GM19455 (cell line): ENCODE measurements at regions not wholly inside any gene's neighbourhood (a gene's known extent, or its start where the extent isn't known, plus 50 kb on each side); places are given as distances from the start of the nearest gene placed in this dataset.
"Not testable (repeated sequence)": the region's sequence is repeated elsewhere in the genome, so short reads cannot be mapped to it uniquely, and the experiment has no call there.

Experiments used
- ATAC-seq: cut with Tn5 transposase; IDR thresholded peaks from one replicate; pipeline ENCODE4 v1.9.1; 2021; ENCODE audit not compliant: unreplicated experiment

DNA sequence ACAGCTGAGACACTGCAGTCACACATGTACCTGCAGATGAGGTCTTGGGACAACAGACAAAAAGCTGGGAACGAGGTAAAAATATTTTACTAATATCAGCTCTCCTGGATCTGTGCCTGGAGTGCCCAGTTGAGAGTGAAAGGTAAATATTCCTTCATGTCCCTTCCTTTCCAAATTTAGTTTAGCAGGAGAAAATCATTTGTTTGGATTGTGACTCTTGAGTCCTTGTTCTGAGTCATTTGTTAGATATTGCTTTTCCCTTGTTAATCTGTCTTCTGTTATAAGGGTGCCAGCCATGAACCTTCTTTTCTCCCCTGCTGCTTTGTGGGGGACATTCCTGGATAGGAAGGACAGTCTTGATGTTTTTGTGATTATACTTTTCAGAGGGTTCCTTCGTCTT is 329.2 kb downstream of the DSC3 start:
- ATAC-seq, result no peak

DNA sequence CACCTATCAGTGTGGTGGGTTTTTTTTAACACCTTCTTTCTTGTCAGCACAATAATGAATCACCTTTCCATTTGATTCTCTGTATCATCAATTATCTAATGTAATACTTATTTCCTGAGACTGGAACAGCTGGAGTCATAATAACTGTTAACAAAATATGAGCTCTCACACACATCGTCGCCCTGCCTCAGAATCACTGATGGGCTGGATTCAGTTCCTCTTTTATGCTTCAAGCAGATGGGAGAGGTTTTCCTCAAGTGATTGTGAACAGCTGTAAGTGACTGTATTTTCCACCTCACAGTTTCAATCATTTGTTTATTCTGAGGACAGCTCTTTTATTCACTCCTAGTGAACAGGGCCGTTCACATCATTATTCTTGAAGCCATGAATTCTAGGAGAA is 330.2 kb downstream of the DSC3 start:
- peak; percentile 60 for ATAC-seq

DNA sequence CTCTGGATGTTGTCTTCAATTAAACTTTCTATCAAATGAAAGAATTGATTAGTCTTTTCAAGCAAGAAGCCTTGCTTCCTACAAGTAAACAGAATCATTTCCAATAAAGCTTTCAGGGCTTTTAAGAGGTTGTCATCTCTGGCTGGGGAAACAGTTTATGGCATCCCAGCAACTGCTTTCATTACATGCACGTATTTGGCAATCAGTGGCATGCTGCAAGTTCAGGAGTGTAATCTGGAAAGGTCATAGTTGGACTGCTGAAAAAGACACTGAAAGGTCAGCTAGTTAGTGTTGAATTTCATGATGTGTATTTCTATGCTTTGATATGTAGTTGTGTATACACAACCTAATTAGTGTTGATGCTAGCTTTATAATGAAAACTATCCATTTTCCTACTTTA is 332.9 kb downstream of the DSC3 start:
- ATAC-seq, result no peak

- ATAC-seq, result no peak
Observed at GRCh38 chr18:30705943-30706342, 336.6 kb downstream of the DSC3 start.

GRCh38 chr18:30698571-30698970 is 344.0 kb downstream of the DSC3 start:
- ATAC-seq, result no peak

DNA sequence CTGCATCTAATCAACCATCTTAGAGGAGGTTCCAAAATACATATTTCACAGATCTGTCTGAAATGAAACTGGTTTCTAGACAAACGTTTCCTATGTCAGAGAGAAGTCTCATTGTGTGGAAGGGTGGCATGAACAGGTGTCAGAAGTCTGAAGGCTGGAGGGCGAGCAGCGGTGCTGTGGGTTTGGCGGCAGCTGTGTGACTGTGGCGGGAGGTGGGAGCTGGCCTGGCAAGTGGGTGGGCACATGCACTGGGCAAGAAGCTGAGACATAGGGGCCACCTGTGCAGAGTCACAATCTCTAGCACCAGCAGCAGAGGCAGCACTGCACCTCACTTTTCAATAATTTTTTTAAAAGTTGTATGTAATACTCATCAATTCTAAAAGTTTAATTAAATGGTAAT is 346.3 kb downstream of the DSC3 start:
- no peak for ATAC-seq

DNA sequence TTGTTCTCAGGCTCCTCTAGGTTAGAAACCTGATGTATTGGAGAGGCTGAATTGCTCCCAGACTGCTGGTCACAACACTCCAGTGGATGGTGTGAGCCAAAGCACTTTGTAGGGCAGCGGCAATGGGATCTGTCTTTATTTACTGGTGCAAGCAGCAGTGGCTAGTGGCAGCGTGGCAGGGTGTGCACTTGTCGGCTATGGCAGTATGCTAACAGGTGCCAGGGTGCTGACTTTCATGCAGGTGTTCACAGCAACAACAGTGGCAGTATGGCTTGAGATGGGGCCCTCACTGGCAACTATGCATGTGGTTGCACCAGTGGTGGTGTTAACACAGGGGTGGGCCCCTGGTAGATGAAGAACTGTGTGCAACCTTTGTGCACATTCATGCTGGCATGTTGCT is 347.8 kb downstream of the DSC3 start:
- ATAC-seq, result no peak

GRCh38 chr18:30689216-30689615 is 353.3 kb downstream of the DSC3 start:
- ATAC-seq, result no peak

DNA sequence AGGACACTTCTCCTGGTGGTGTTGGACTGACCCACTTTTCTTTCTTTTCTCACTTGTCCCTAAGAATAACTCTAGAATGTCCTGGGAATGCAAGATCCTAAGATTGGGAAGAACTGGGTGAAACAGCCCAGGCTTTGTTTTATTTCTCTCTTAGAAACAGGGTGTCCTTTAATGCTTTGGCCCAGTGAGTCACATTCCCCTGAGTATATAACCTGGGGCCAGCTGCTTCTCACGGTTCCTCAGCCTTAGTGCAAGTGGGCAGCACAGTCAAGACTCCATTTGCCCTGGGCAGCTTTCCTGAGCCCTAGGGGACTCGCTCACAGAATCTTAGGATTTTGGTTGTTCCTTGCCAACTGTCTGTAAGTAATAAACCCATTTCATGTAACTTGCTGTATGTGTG is 355.0 kb downstream of the DSC3 start:
- ATAC-seq, result no peak

DNA sequence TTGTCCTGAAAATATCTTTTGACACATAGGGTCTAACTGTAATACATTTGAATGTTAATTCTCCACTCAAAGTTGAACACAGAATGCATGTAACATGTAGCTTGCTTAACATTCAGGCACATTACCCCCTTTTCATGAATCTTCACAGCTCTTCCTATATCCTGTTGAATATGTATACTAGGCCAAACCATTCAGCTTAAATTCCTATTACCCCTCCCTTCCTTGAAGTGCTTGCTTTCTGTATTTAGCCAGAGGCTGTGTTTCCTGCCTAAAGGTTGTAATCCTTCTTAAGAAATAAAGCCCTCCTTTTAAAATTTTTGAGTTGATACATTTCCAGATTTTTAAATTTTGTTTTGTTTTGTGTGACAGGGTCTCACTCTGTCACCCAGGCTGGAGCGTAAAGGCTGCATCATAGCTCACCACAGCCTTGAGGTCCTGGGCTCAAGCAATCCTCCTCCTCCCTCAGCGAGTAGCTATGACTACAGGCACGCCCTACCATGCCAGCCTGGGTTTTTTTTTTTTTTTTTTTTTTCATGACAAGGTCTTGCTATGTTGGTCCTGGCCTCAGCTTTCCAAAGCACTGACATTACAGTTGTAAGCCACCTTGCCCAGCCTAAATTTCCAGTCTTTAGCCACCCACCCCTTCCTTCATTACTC is 357.6 kb downstream of the DSC3 start:
- ATAC-seq, result no peak

DNA sequence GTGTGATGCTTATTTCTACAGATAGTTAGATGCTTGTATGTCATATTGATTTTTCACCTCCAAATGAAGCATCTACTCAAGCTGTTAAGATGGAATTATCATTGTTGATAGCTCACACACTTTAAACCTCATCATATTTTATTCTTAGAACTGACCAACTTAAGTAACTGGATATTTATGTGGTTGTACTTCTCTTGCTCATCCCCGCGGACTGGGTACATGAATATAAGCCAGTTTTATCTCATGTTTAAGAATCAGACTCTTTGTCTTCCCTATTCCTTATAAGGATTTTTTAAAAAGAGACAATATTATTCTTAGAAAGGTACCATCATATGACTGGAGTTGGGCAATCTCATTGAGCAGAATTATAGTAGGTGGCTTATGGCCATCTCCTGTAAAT is 358.7 kb downstream of the DSC3 start:
- ATAC-seq, result no peak

- no peak for ATAC-seq
Observed at GRCh38 chr18:30682672-30683071, 359.9 kb downstream of the DSC3 start.

- ATAC-seq, result no peak
Observed at GRCh38 chr18:30679285-30679930, 363.1 kb downstream of the DSC3 start.

GRCh38 chr18:30677813-30678212 is 364.7 kb downstream of the DSC3 start:
- not testable (repeated sequence) for ATAC-seq

- no peak for ATAC-seq
Observed at GRCh38 chr18:30676053-30676480, 366.5 kb downstream of the DSC3 start.

DNA sequence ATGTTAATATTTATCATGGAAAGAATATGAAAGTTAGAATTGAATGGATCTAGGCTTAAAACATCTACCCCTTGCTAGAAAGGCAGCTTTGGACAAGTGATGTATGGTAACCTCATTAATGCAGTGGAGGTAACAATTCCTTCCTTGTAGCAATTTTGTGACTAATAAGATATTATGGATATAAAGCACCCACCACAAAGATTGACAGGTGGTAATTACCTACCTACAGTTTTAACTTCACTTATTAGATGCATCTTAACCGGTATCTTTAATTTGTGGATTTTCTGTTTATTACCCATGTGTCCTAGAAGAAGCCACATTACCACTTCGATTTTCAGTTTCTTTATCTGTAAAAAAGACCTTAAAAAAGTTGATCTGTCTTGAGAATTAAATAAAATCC is 367.0 kb downstream of the DSC3 start:
- ATAC-seq, result no peak

DNA sequence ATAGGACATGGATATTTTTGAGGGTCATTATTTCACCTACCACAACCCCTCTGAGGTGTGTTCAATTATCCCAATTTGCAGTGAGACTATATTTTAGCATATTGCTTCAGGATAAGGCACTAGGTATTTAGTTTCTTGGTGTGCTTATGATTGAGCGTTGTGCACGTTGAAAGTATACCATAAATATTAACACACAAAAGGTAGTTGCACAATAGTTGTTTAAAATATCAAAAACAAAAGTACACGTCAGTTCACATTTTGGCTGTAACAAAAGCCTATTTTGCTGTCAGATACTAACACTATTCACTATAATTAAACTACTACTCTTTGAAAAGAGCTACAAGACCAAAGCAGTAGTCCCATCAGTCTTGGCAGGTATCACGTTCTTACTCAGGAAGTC is 367.5 kb downstream of the DSC3 start:
- no peak for ATAC-seq

- no peak for ATAC-seq
Observed at GRCh38 chr18:30674596-30674995, 367.9 kb downstream of the DSC3 start.

GRCh38 chr18:30672439-30672838 is 370.1 kb downstream of the DSC3 start:
- not testable (repeated sequence) for ATAC-seq

GRCh38 chr18:30658306-30658705 is 384.2 kb downstream of the DSC3 start:
- no peak for ATAC-seq

DNA sequence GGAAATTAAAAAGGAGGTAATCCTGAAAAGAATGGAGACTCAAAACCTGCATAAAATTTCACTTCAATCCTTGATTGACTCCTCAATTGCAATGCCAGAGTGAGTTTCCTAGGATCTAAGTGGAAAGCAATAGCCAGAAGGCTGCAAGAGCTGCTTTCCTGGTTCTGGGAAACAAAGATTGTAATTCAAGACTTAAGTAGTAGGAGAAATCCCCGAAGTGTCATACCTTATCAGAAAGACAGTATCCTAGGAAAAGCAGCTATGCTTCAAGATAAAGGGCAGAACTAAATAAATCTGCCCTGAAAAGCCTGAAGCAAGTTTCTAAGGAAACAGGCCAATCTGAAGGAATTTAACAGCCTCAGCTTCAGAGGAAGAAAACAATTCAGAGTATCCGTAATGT is 390.2 kb downstream of the DSC3 start:
- ATAC-seq, result no peak

DNA sequence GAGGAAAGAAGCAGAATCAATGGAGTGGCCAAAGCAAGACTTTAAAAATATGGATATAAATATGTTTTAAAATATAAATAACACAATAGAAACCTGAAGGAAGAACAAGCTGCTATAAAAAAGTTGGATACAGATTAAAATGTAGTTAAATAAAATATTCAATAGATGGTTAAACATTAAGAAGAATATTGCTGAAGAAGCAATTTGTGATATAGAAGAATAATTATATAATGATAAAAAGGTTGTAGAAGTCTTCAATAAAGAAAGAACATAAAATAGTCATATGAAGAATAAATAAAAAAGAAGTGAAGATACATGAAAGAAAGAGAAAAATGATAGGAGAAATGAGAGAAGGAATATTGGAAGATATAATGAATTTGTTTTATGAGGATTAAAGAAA is 392.0 kb downstream of the DSC3 start:
- no peak for ATAC-seq

DNA sequence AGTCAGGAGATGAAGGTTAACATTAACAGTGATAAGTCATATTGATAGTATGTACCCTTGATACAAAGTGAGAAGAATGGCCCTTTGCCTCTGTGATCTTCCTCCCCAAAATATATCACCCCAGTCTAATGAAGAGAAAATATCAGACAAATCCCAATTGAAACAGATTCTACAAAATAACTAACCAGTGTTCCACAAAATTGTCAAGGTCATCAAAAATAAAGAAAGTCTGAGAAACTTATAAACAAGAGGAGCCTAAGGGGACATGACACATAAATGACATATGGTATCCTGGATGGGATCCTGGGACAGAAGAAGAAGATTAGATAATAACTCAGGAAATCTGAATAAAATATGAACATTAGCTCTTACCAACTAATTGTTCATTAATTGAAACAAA is 398.4 kb downstream of the DSC3 start:
- ATAC-seq, result no peak
